SK-N-SH treated with all-trans-retinoic acid at 6 μM for 48 hours (cell line): ENCODE measurements at regions not wholly inside any gene's neighbourhood (a gene's known extent, or its start where the extent isn't known, plus 50 kb on each side); places are given as distances from the start of the nearest gene placed in this dataset.

Experiments
- ATAC-seq: fragments of 200-7000 bp; cut with Tn5 transposase; 3 replicates; pipeline ENCODE4 v1.9.1; 2020; ENCODE audit warnings: mild to moderate bottlenecking, moderate library complexity
- ARNTL ChIP-seq: fragments of 450-650 bp; formaldehyde crosslinking; IDR thresholded peaks from 2 replicates; pipeline ENCODE4 v1.5.0; 2020; ENCODE audit warnings: low read depth, mild to moderate bottlenecking, moderate library complexity, borderline replicate concordance
- BACH2 ChIP-seq: fragments of 250-450 bp; sonication (Bioruptor Pico); IDR thresholded peaks from 2 replicates; pipeline ENCODE4 v1.9.0; 2021; ENCODE audit warnings: mild to moderate bottlenecking, borderline replicate concordance
- CREB5 ChIP-seq: fragments of 250-450 bp; sonication (Bioruptor Pico); IDR thresholded peaks from 2 replicates; pipeline ENCODE4 v1.5.1; 2020; ENCODE audit warnings: low read depth, mild to moderate bottlenecking, moderate library complexity
- CSDC2 ChIP-seq: fragments of 250-450 bp; sonication (Bioruptor Pico); IDR thresholded peaks from 2 replicates; pipeline ENCODE4 v1.5.0; 2020; ENCODE audit warnings: mild to moderate bottlenecking, moderate library complexity
- CSRNP3 ChIP-seq: fragments of 250-450 bp; sonication (Bioruptor Pico); IDR thresholded peaks from 2 replicates; pipeline ENCODE4 v1.5.1; 2021; ENCODE audit warnings: mild to moderate bottlenecking, moderate library complexity
- GLIS3 ChIP-seq: fragments of 250-450 bp; sonication (Bioruptor Pico); IDR thresholded peaks from 2 replicates; pipeline ENCODE4 v1.5.0; 2020; ENCODE audit warnings: mild to moderate bottlenecking, moderate library complexity
- ISL1 ChIP-seq: fragments of 250-450 bp; sonication (Bioruptor Pico); IDR thresholded peaks from 2 replicates; pipeline ENCODE4 v2.1.2; 2022; ENCODE audit warnings: mild to moderate bottlenecking, moderate library complexity
- OSR1 ChIP-seq: fragments of 250-450 bp; sonication (Bioruptor Pico); IDR thresholded peaks from 2 replicates; pipeline ENCODE4 v1.8.0; 2022; ENCODE audit warnings: moderate library complexity, mild to moderate bottlenecking, inconsistent platforms
- PATZ1 ChIP-seq: fragments of 250-450 bp; sonication (Bioruptor Pico); IDR thresholded peaks from 2 replicates; pipeline ENCODE4 v1.8.0; 2020; ENCODE audit warnings: mild to moderate bottlenecking, moderate library complexity, borderline replicate concordance
- POU6F1 ChIP-seq: fragments of 250-450 bp; sonication (Bioruptor Pico); IDR thresholded peaks from 2 replicates; pipeline ENCODE4 v1.8.0; 2021; ENCODE audit warnings: low read depth, mild to moderate bottlenecking, moderate library complexity, borderline replicate concordance
- PPARA ChIP-seq: fragments of 250-450 bp; sonication (Bioruptor Pico); IDR thresholded peaks from 2 replicates; pipeline ENCODE4 v1.5.0; 2020; ENCODE audit warnings: mild to moderate bottlenecking, borderline replicate concordance
- RARB ChIP-seq: fragments of 250-450 bp; sonication (Bioruptor Pico); IDR thresholded peaks from 2 replicates; pipeline ENCODE4 v1.8.0; 2021; ENCODE audit warnings: mild to moderate bottlenecking, moderate library complexity
- SNAI2 ChIP-seq: fragments of 250-450 bp; sonication (Bioruptor Pico); IDR thresholded peaks from 2 replicates; pipeline ENCODE4 v1.5.0; 2020; ENCODE audit warnings: mild to moderate bottlenecking, moderate library complexity
- TCF4 ChIP-seq: fragments of 250-450 bp; sonication (Bioruptor Pico); IDR thresholded peaks from 2 replicates; pipeline ENCODE4 v1.8.0; 2021; ENCODE audit warnings: mild to moderate bottlenecking, moderate library complexity, borderline replicate concordance
- TSHZ2 ChIP-seq: fragments of 250-450 bp; sonication (Bioruptor Pico); IDR thresholded peaks from 2 replicates; pipeline ENCODE4 v1.5.0; 2020; ENCODE audit warnings: mild to moderate bottlenecking, moderate library complexity
- ZC3H10 ChIP-seq: fragments of 250-450 bp; sonication (Bioruptor Pico); IDR thresholded peaks from 2 replicates; pipeline ENCODE4 v1.5.1; 2021; ENCODE audit warnings: mild to moderate bottlenecking, moderate library complexity
- ZFP3 ChIP-seq: fragments of 250-450 bp; sonication (Bioruptor Pico); IDR thresholded peaks from 2 replicates; pipeline ENCODE4 v1.5.0; 2020; ENCODE audit warnings: mild to moderate bottlenecking, moderate library complexity
- ZFP30 ChIP-seq: fragments of 450-650 bp; formaldehyde crosslinking; IDR thresholded peaks from 2 replicates; pipeline ENCODE4 v1.5.0; 2022; ENCODE audit warnings: mild to moderate bottlenecking, moderate library complexity
- ZNF565 ChIP-seq: fragments of 450-650 bp; formaldehyde crosslinking; conservative IDR thresholded peaks from 2 replicates; pipeline ENCODE4 v1.5.0; 2020; ENCODE audit warnings: low read depth, mild to moderate bottlenecking, moderate library complexity
- ZNF70 ChIP-seq: fragments of 450-650 bp; formaldehyde crosslinking; IDR thresholded peaks from 2 replicates; pipeline ENCODE4 v1.5.0; 2020; ENCODE audit warnings: mild to moderate bottlenecking, moderate library complexity
- ZNF8 ChIP-seq: fragments of 450-650 bp; formaldehyde crosslinking; IDR thresholded peaks from 2 replicates; pipeline ENCODE4 v1.5.0; 2020; ENCODE audit warnings: mild to moderate bottlenecking, moderate library complexity

- ATAC-seq = no peak
Observed at GRCh38 chr7:67890316-67890715, 893.7 kb downstream of the TYW1 start.

GRCh38 chr7:67894746-67895145 lies 898.1 kb downstream of the TYW1 start:
- no peak for ATAC-seq
- TF ChIP-seq ZNF70 (CRISPR knock-in tag) (no peak), RARB (CRISPR knock-in tag) (no peak), PPARA (CRISPR knock-in tag) (no peak), ZFP30 (CRISPR knock-in tag) (no peak), PATZ1 (no peak)

More at GRCh38 chr7:67890316-67890715, 893.7 kb downstream of the TYW1 start:
- TF ChIP-seq BACH2 (CRISPR knock-in tag) (no peak), POU6F1 (no peak), ISL1 (CRISPR knock-in tag) (no peak), ZFP3 (CRISPR knock-in tag) (no peak), RARB (CRISPR knock-in tag) (no peak), GLIS3 (CRISPR knock-in tag) (no peak), ZNF70 (CRISPR knock-in tag) (no peak), ZNF8 (no peak), OSR1 (CRISPR knock-in tag) (no peak), TSHZ2 (CRISPR knock-in tag) (no peak), PPARA (CRISPR knock-in tag) (no peak), CSDC2 (CRISPR knock-in tag) (no peak), SNAI2 (no peak), TCF4 (no peak), ZFP30 (CRISPR knock-in tag) (no peak), ZNF565 (CRISPR knock-in tag) (no peak)

GRCh38 chr7:67896721-67897120 lies 900.1 kb downstream of the TYW1 start:
- ATAC-seq = no peak
- TF ChIP-seq CSDC2 (CRISPR knock-in tag) = no peak
- TF ChIP-seq ARNTL (CRISPR knock-in tag) = no peak
- no peak for TF ChIP-seq POU6F1
- TF ChIP-seq CREB5 (CRISPR knock-in tag) = no peak
- no peak for TF ChIP-seq TCF4
- no peak for TF ChIP-seq ZFP30 (CRISPR knock-in tag)
- TF ChIP-seq TSHZ2 (CRISPR knock-in tag) = no peak
- TF ChIP-seq ZNF8 = no peak
- no peak for TF ChIP-seq BACH2 (CRISPR knock-in tag)
- no peak for TF ChIP-seq ZNF565 (CRISPR knock-in tag)
- no peak for TF ChIP-seq CSRNP3 (CRISPR knock-in tag)
- TF ChIP-seq ZC3H10 = no peak
- TF ChIP-seq PATZ1 = no peak
- TF ChIP-seq SNAI2 = no peak
- no peak for TF ChIP-seq ISL1 (CRISPR knock-in tag)
